GM18520 (cell line): ENCODE measurements at regions not wholly inside any gene's neighbourhood (a gene's known extent, or its start where the extent isn't known, plus 50 kb on each side); places are given as distances from the start of the nearest gene placed in this dataset.
"Not testable (repeated sequence)": the region's sequence is repeated elsewhere in the genome, so short reads cannot be mapped to it uniquely, and the experiment has no call there.

Source experiments
- ATAC-seq: cut with Tn5 transposase; IDR thresholded peaks from one replicate; pipeline ENCODE4 v1.9.1; 2021; ENCODE audit not compliant: unreplicated experiment

DNA sequence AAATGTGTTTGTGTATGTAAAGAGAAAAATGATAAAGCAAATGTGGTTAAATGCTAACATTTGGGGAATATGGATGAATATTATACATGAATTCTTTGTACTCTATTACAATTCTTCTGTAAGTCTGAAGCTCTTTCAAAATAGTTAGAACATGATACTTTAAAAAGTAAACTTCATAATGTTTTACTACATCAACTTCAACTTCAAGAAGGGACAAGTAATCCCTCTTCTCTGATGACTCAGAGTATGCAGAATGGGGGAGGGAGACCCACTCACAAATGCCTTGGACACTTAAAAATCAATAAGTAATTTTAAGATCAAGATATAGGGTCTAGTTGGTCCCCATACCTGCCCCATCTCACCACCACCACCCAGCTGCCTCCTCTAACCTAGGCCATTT lies 162.4 kb downstream of the ESM1 start:
- no peak for ATAC-seq

DNA sequence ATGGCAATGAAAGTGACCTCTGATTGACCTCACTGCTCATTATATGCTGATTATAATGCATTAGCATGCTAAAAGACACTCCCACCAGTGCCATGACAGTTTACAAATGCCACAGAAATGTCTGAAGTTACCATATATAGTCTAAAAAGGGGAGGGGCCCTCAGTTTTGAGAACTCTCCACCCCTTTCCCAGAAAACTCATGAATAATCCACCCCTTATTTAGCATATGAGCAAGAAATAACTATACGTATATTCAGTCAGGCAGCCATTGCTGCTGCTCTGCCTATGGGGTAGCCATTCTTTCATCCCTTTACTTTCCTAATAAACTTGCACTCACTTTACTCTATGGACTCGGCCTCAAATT lies 163.1 kb downstream of the ESM1 start:
- ATAC-seq = no peak

- no peak for ATAC-seq
Observed at GRCh38 chr5:54821445-54822323, 163.7 kb downstream of the ESM1 start.

- ATAC-seq = no peak
Observed at GRCh38 chr5:54820346-54821134, 164.9 kb downstream of the ESM1 start.

DNA sequence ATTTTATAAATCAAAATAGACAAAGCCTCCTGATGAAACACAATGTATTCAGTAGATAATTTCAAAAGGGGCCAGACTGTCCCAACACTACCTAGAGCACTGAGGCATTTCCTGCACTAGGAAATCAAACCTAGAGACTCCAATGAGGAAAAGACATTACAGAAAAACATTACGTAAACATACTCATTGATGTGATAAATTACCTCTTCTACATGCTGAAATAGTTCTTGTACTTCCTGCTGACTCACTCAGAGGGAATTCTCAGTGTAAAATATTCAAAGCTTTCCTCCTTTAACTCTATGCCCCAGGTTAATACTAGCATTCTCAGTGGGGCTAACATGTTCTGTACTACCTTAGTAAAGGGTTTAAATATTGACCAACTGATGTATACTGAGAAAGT lies 178.0 kb downstream of the ESM1 start:
- no peak for ATAC-seq

DNA sequence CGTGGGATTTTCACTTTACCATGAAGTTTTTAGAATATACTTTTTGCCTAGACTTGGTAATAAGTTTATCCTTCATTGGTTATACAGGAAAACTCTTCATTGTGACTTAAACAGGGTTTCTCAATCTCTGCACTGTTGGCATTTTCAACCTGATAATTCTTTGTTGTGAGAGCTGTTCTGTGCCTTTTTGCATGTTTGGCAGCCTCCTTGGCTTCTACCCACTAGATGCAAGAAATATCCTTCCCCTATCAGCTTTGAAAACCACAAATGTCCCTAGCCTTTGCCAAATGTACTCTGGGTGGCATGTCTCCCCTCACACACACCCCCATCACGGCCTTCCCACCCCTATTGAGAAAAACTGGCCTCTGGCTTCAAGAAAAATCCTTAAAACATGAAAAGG lies 180.9 kb downstream of the ESM1 start:
- ATAC-seq = no peak

GRCh38 chr5:54804086-54804485 lies 181.3 kb downstream of the ESM1 start:
- no peak for ATAC-seq

DNA sequence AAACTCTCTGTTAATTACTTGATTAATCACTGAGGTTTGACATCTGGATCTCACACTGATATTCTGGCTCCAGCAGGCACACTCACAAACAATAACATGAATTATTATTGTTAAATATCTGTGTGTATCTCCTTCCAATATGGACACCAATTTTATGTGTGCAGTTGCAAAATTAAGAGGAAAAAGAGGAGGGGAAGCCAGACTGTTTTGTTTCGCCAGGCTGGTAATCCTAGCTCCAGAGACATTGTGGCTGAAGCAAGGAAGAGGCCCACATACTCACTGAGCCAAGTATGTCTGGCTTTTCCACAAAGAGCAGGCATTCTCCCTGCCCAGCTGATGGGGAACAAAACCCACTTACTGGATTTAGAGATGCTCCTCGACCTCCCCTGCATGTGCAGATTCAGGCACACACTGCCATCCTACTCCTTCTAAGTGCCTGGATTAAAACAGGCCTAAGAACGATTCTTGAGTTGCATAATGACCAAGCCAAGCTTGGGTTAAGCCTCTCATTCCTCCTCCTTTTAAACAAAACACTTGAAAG lies 181.9 kb downstream of the ESM1 start:
- no peak for ATAC-seq

GRCh38 chr5:54799645-54800044 lies 185.7 kb downstream of the ESM1 start:
- peak; percentile 72 for ATAC-seq

GRCh38 chr5:54795777-54796176 lies 189.6 kb downstream of the ESM1 start:
- no peak for ATAC-seq

DNA sequence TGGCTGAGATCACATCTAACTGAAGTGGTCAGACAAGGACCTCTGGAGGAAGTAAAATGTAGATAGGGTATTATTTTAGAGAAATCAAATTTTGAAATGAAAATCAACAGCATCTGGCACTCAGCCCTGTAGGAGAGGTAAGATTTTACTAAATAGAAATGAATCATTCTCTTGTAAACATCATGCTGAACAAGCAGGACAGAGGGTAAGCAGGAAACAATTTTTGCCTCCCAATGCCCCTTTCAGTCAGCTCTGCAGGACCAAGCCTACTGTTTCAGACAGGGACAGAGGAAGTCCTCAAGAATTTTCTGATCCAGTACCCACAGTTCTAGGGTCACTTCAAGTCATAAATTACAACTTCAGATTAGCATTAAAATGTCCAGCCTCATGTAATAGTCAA lies 190.1 kb downstream of the ESM1 start:
- no peak for ATAC-seq

GRCh38 chr5:54794135-54794975 lies 191.0 kb downstream of the ESM1 start:
- no peak for ATAC-seq

DNA sequence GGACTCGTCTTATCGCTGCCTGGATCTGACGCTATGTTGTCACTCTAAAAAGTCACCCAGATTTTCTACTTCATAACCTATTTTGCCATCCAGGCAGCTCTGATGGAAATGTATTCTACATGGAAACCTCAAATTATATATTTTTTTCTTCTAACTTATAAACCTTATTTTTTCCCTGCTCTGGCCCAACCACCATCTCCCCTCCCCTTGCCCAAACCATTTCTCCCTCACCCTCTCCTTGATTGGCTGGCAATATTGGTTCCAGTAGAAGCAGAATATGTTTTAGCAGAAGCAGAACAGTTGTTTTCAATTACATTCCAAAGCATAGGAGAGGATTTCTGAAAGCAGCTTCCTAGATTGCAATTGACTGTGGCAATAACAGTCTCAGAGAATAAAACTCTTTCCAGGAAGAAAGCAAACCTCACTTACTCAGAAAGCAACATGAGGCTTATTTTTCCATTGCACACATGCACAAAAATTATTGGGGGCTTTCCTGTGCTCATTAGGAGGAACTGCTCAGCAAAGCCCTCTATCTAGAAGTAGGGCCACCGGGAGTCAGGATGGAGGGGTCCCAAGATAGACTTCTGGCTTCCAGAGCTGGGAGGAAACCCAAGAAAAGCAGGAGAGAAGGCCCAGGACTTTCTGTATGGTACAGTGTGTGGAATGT lies 191.8 kb downstream of the ESM1 start:
- no peak for ATAC-seq

DNA sequence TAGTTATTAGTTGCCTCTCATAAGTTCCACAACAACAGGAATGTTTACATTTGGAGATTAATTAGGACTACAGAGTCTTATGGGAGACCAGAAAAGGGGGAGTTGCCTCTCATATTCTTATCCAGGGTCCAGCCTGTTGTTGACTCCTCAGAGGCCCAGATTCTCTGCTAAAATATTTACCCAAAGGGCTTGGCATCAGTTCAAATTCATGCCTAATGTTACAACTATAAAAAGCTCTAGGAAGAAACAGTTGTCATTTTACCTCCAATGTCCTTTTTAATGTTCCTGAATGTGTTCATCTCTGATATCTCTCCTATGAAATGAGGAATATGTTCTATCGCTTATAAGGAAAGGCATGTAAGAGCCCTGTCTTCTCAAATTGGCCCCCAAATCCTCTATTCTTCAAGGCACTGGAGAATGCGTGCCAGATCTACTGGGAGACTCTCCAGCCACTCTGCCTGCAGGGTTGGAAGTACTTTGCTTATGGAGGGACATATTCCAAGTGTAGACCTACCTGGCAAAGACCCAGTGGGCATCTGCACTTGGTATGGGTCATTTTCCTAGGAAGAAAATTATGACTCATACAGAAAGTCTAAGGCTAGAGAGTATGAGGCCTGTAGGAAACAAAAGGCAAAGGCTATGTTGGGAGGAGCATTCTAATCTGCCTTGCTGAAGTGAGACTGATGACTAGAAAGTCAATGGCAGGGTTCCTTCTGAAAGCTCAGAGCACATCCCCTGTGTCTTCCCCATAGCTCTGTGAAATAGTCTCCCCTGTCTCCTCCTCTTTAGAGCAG lies 192.6 kb downstream of the ESM1 start:
- ATAC-seq = no peak

DNA sequence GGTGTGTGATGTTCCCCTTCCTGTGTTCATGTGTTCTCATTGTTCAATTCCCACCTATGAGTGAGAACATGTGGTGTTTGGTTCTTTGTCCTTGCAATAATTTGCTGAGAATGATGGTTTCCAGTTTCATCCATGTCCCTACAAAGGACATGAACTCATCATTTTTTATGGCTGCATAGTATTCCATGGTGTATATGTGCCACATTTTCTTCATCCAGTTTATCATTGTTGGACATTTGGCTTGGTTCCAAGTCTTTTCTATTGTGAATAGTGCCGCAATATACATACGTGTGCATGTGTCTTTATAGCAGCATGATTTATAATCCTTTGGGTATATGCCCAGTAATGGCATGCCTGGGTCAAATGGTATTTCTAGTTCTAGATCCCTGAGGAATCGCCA lies 197.5 kb downstream of the ESM1 start:
- ATAC-seq = not testable (repeated sequence)

- ATAC-seq = no peak
Observed at GRCh38 chr5:54785729-54786591, 199.4 kb downstream of the ESM1 start.

DNA sequence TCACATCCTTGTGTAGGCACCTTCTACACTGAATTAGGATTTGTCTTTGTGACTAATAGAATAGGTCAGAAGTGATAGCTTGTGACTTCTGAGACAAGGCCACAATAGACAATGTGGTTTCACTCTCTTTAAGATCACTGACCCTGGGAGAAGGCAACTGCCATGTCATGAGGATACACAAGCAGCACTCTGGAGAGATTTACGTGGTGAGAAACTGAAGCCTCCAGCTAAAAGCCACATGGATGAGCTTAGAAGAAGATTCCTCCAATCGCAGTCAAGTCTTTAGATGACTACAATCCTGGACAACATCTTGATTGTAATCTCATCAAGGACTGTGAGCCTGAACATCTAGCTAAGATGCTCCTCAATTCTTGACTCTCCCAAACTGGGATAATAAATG lies 206.6 kb downstream of the ESM1 start:
- ATAC-seq = no peak

DNA sequence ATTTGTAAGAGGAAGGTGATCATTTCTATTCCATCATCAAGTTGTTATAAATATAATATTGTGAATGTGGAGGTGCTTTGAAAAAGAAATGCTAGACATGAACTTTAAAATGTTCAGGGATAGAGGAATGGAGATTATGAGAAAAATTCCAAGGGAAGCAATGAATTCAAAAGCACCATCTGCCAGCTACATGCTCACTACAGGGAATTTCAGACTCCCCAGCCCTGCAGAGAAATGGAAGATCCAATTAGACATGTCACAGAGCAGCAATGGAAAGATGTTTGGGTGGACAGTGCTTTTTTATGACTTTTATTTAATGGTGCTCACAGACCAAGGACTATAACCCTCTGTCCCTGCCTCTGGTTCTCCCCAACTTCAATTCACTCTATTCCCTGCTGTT lies 209.7 kb downstream of the ESM1 start:
- no peak for ATAC-seq
